Natural killer cell (primary cell): ENCODE measurements at regions not wholly inside any gene's neighbourhood (a gene's known extent, or its start where the extent isn't known, plus 50 kb on each side); places are given as distances from the start of the nearest gene placed in this dataset.

Experiments used
- ATAC-seq, 3 donors: fragments of 150-1000 bp in 2 of 3; fragments of 200-7000 bp in 1 of 3; cut with Tn5 transposase; 1 replicate in 1 of 3; 2 replicates in 2 of 3; pipeline ENCODE4 v1.10.0; 2021; ENCODE audit warnings: mild to moderate bottlenecking in 2 of 3, moderate library complexity in 2 of 3
- DNase-seq, 2 donors: peaks; one replicate each; pipeline versions ENCODE4 v3.0.0 to v3.0.0-alpha.2; 2013 to 2021; ENCODE audit warnings: mixed read lengths in 1 of 2
- H3K27ac ChIP-seq: one replicate; pipeline ENCODE4 v1.5.1; 2013; ENCODE audit warnings: mild to moderate bottlenecking, low read length
- H3K27me3 ChIP-seq: one replicate; pipeline ENCODE4 v1.6.1; 2013; ENCODE audit warnings: low read length; ENCODE audit not compliant: control insufficient read depth, insufficient read depth
- H3K36me3 ChIP-seq: one replicate; pipeline ENCODE4 v1.6.1; 2013; ENCODE audit warnings: low read length; ENCODE audit not compliant: control insufficient read depth, insufficient read depth
- H3K4me1 ChIP-seq: one replicate; pipeline ENCODE4 v1.6.1; 2013; ENCODE audit warnings: low read length; ENCODE audit not compliant: control insufficient read depth, insufficient read depth
- H3K4me3 ChIP-seq: one replicate; pipeline ENCODE4 v1.5.1; 2013; ENCODE audit warnings: low read length
- H3K9me3 ChIP-seq: one replicate; pipeline ENCODE4 v1.6.1; 2013; ENCODE audit warnings: low read length; ENCODE audit not compliant: control insufficient read depth, insufficient read depth
- H3K27ac Mint-ChIP-seq, 2 donors: one replicate each; pipeline ENCODE4 v1.8.0; 2022; ENCODE audit warnings: mild to moderate bottlenecking in 2 of 2, mixed read lengths in 2 of 2, moderate library complexity in 1 of 2
- H3K27me3 Mint-ChIP-seq, 2 donors: one replicate each; pipeline ENCODE4 v1.8.0; 2022; ENCODE audit warnings: low read depth in 2 of 2, mixed read lengths in 2 of 2
- H3K36me3 Mint-ChIP-seq: one replicate; pipeline ENCODE4 v1.8.0; 2022; ENCODE audit warnings: mixed read lengths
- H3K4me1 Mint-ChIP-seq, 2 donors: one replicate each; pipeline ENCODE4 v1.8.0; 2022; ENCODE audit warnings: mixed read lengths in 2 of 2
- H3K4me3 Mint-ChIP-seq: one replicate; pipeline ENCODE4 v1.8.0; 2022; ENCODE audit warnings: mild to moderate bottlenecking, moderate library complexity, mixed read lengths
- H3K9me3 Mint-ChIP-seq, 2 donors: one replicate each; pipeline ENCODE4 v1.8.0; 2022; ENCODE audit warnings: mixed read lengths in 2 of 2
- WGBS: methylation state at CpG from one replicate; pipeline ENCODE4 v1.1.7; 2013; ENCODE audit warnings: missing lambda C conversion rate; ENCODE audit not compliant: insufficient coverage; 5-methylcytosine and 5-hydroxymethylcytosine counted together
- intact Hi-C: fragments of 100-400 bp; cut with micrococcal nuclease; formaldehyde crosslinking; loops from one replicate; pipeline ENCODE4 v1.14.2; 2022
- TF ChIP-seq, protein P1 (sequence below): fragments of 200-600 bp; IDR thresholded peaks from one replicate; pipeline ENCODE4 v1.8.0; 2022; ENCODE audit warnings: antibody characterized with exemption

DNA sequence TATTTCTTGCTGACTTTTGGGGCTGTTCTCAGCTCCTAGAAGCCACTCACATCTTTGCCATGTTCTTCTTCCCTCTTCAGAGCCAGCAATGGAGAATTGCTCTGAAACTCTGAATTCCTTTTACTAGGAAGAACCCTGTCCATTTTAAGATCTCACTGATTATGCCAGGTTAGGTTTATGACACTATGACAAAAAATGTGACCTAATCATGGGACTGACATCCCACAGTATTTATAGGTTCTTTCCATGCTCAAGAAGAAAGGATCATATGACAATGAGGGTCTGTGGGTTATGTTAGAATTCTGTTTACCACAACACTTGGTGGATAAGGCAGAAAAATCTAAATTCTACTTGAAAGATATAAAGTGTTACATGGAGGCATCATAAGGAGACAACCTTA lies 263.3 kb upstream of the CITED2 start:
- intact Hi-C loops = no loop called here

DNA sequence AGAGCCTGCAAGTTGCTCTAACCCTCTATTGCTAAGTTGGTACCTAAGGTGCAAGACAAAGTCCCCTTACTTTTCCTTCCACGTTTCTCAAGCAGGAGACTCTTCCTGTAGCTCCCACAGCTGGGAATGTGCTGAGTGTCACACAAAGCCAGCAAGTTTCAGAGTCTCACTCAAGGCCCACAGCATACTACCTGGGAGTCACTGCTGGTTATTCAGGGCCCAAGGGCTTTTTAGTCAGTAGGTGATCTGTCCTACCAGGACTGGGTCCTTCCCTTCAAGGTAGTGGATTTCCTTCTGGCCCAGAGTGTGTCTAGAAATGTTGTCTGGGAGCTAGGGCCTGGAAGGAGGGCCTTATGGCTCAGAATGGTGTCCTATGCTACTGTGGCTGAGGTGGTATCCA lies 261.9 kb upstream of the CITED2 start:
- Mint-ChIP-seq H3K36me3 (no peaks in the 10 kb centered on the region), H3K27me3 (peaks cover 20 to 65% of the 10 kb centered on the region in 2 donors), H3K9me3 (no peaks in the 10 kb centered on the region), H3K4me3 (no peak overlapping the region), H3K4me1 (peaks cover 13 to 18% of the 10 kb centered on the region in 2 donors), H3K27ac (no peak overlapping the region)
- no peak overlapping the region for H3K27ac ChIP-seq
- H3K4me3 ChIP-seq = no peak overlapping the region
- no peaks in the 10 kb centered on the region for H3K36me3 ChIP-seq
- WGBS = 88% methylated on average over 1 of the region's 1 CpG
- TF ChIP-seq, protein P1, sequence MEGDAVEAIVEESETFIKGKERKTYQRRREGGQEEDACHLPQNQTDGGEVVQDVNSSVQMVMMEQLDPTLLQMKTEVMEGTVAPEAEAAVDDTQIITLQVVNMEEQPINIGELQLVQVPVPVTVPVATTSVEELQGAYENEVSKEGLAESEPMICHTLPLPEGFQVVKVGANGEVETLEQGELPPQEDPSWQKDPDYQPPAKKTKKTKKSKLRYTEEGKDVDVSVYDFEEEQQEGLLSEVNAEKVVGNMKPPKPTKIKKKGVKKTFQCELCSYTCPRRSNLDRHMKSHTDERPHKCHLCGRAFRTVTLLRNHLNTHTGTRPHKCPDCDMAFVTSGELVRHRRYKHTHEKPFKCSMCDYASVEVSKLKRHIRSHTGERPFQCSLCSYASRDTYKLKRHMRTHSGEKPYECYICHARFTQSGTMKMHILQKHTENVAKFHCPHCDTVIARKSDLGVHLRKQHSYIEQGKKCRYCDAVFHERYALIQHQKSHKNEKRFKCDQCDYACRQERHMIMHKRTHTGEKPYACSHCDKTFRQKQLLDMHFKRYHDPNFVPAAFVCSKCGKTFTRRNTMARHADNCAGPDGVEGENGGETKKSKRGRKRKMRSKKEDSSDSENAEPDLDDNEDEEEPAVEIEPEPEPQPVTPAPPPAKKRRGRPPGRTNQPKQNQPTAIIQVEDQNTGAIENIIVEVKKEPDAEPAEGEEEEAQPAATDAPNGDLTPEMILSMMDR = no peak
- DNase-seq (no peak), ATAC-seq (no peak)
- H3K9me3 ChIP-seq = no peaks in the 10 kb centered on the region
- intact Hi-C loops = no loop called here
- peaks cover 6% of the 10 kb centered on the region for H3K27me3 ChIP-seq
- peaks cover 3% of the 10 kb centered on the region for H3K4me1 ChIP-seq

More for the DNA sequence above, 263.3 kb upstream of the CITED2 start:
- Mint-ChIP-seq H3K36me3 (no peaks in the 10 kb centered on the region), H3K27me3 (peaks cover 23 to 57% of the 10 kb centered on the region in 2 donors), H3K9me3 (no peaks in the 10 kb centered on the region), H3K4me1 (peaks cover 16 to 22% of the 10 kb centered on the region in 2 donors), H3K27ac (no peak overlapping the region), H3K4me3 (no peak overlapping the region)
- Histone ChIP-seq H3K9me3 (no peaks in the 10 kb centered on the region), H3K27ac (no peak overlapping the region), H3K27me3 (peaks cover 6% of the 10 kb centered on the region), H3K36me3 (no peaks in the 10 kb centered on the region), H3K4me1 (peaks cover 3% of the 10 kb centered on the region), H3K4me3 (no peak overlapping the region)
- TF ChIP-seq, protein P1 = no peak
- DNase-seq (no peak), ATAC-seq (no peak)

DNA sequence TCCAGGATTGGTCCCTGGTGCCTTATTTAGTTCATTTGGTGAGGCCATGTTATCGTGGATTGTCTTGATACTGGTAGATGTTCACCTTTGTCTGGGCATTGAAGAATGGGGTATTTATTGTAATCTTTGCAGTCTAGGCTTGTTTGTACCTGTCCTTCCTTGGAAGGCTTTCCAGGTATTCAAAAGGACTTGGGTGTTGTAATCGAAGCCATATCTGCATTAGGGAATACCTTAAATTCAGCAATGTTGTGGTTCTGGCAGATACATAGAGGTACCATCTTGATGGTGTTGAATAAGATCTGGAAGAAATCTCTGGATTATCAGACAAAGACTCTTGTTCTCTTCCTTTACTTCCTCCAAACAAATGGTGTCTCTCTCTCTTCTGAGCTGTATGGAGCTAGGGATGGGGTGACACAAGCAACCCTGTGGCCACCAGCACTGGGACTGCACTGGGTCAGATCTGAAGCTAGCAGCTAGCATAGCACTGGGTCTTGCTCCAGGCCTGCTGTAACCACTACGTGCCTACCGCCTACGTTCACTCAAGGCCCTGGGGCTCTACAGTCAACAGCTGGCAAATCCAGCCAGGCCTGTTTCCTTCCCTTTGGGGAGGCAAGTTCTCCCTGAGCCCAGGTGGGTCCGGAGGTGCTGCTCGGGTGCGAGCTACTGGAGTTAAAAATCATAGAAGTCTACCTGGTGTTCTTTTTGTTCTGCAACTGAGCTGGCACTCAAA lies 261.1 kb upstream of the CITED2 start:
- Mint-ChIP-seq H3K27me3 (peaks cover 14 to 65% of the 10 kb centered on the region in 2 donors), H3K9me3 (no peaks in the 10 kb centered on the region), H3K27ac (no peak overlapping the region), H3K4me1 (peaks cover 4 to 10% of the 10 kb centered on the region in 2 donors), H3K36me3 (no peaks in the 10 kb centered on the region), H3K4me3 (no peak overlapping the region)
- 96% methylated on average over 8 of the region's 8 CpGs for WGBS
- H3K27ac ChIP-seq = no peak overlapping the region
- H3K4me1 ChIP-seq = no peaks in the 10 kb centered on the region
- H3K4me3 ChIP-seq = no peak overlapping the region
- peaks cover 6% of the 10 kb centered on the region for H3K27me3 ChIP-seq
- intact Hi-C loops = no loop called here
- no peak for DNase-seq
- no peaks in the 10 kb centered on the region for H3K36me3 ChIP-seq
- no peak for ATAC-seq
- TF ChIP-seq, protein P1 = no peak
- no peaks in the 10 kb centered on the region for H3K9me3 ChIP-seq

DNA sequence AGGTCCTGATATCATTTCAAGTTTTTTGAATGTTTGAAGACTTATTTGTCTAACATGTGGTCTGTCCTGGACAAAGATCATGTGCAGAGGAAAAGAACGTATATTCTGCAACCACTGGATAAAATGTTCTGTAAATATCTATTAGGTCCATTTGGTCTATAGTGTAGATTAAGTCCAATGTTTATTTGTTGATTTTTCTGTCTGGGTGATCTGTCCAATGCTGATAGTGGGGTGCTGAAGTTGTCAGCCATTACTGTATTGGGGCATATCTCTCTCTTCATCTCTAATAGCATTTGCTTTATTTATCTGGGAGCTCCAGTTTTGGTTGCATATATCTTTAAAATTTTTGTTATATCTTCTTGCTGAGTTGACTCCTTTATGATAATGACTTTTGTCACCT lies 258.4 kb upstream of the CITED2 start:
- no peaks in the 10 kb centered on the region for H3K4me1 Mint-ChIP-seq
- Histone ChIP-seq H3K4me3 (no peak overlapping the region), H3K27ac (no peak overlapping the region), H3K27me3 (peaks cover 5% of the 10 kb centered on the region), H3K4me1 (no peaks in the 10 kb centered on the region), H3K9me3 (no peaks in the 10 kb centered on the region), H3K36me3 (no peaks in the 10 kb centered on the region)
- H3K27me3 Mint-ChIP-seq = peaks cover 16 to 53% of the 10 kb centered on the region in 2 donors
- no peak for DNase-seq
- no peak for ATAC-seq
- H3K4me3 Mint-ChIP-seq = no peak overlapping the region
- no peak overlapping the region for H3K27ac Mint-ChIP-seq
- TF ChIP-seq, protein P1 = no peak
- intact Hi-C loops = no loop called here
- H3K9me3 Mint-ChIP-seq = no peaks in the 10 kb centered on the region
- no peaks in the 10 kb centered on the region for H3K36me3 Mint-ChIP-seq
- WGBS = 92% methylated on average over 1 of the region's 1 CpG
